Gastrocnemius medialis (tissue), 4 donors: ENCODE measurements at regions not wholly inside any gene's neighbourhood (a gene's known extent, or its start where the extent isn't known, plus 50 kb on each side); places are given as distances from the start of the nearest gene placed in this dataset.

Experiments used
- CTCF ChIP-seq, 5 experiments: fragments of 450-650 bp in 3 of 5; fragments of 200-600 bp in 2 of 5; sonication (generic) in 2 of 5; IDR thresholded peaks in 4 of 5; conservative IDR thresholded peaks in 1 of 5; 1 replicate in 4 of 5; 2 replicates in 1 of 5; pipeline ENCODE4 v1.5.1; 2016 to 2019; ENCODE audit warnings: antibody characterized with exemption in 5 of 5, mild to moderate bottlenecking in 3 of 5, moderate library complexity in 3 of 5
- POLR2A ChIP-seq, 2 donors: fragments of 450-650 bp; IDR thresholded peaks; one replicate each; pipeline ENCODE4 v1.6.1; 2017; ENCODE audit warnings: antibody characterized with exemption in 2 of 2, mild to moderate bottlenecking in 2 of 2, moderate library complexity in 2 of 2

- TF ChIP-seq CTCF (IDR thresholded peaks at IDR 0.05 in 4 of 5, conservative IDR thresholded peaks at IDR 0.05 in 1 of 5) (no peak), POLR2A (IDR thresholded peaks at IDR 0.05) (no peak)
These were observed 353.3 kb upstream of the SUCLG2 start for GRCh38 chr3:68007621-68008226.
